ENCODE measurements at regions not wholly inside any gene's neighbourhood (a gene's known extent, or its start where the extent isn't known, plus 50 kb on each side); places are given as distances from the start of the nearest gene placed in this dataset.

DNA sequence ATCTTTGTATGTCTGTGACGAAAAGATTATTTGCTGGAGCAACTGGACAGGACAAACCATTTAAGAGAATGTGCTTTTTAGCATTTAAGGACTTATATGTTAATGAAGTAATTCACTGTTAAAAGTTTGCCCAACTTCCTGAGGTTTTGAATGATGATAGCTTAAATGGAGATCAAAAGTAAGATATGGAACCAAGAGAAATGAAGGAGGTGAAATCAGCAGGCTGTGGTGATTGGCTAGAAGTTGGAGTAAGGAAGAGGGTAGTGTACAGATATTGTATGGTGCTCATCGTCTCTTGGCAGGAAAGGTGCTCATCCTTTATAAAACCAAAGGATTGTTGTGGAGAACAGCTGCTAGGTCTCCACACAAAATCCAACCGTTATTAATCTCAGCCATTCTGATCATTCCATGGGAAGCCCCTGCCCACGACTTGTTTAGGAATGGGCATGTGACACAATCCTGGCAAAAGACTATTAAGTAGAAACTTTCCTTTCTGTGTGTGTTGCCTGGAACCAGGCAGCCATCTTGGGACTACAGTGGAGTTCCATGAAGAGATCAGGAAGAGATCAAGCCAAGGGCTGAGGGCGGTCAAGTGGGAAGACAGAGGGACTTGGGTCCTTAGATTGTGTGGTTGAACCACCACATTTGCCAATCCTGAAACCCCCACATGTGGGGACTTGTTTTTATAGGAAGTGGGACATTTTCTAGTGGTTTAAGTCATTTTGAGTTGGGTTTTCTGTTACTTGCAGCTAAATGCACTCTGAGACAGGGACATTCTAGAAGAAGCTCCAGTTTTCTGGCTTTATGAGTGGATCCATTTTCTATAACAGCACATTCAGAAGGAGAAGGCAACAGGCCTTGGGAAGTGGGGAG, 56.8 kb upstream of the CHST11 start:
- peaks cover 0 to 13% (median 8%) of the 10 kb centered on the region in 5 donors for H3K36me3 Mint-ChIP-seq
- DNase-seq (no peak), ATAC-seq (peak; percentile 36)
- ChIA-PET CTCF (no interaction called here), POLR2A (no interaction called here)
- H3K27ac Mint-ChIP-seq = peak overlapping the region in 1 of 9 donors; percentile 66
- Histone ChIP-seq H3K27me3 (ENCODE audit: control insufficient read depth in 2 of 2, insufficient read depth in 2 of 2, low read length in 2 of 2) (no peaks in the 10 kb centered on the region), H3K4me3 (ENCODE audit: low read length) (no peak overlapping the region), H3K27ac (ENCODE audit: low read depth, low read length) (no peak overlapping the region), H3K36me3 (ENCODE audit: control insufficient read depth in 2 of 3, insufficient read depth in 3 of 3, low read length in 3 of 3) (no peaks in the 10 kb centered on the region), H3K4me1 (ENCODE audit: control insufficient read depth in 2 of 2, insufficient read depth in 2 of 2, low read length in 2 of 2) (no peaks in the 10 kb centered on the region), H3K9me3 (ENCODE audit: control insufficient read depth in 2 of 3, low read length in 3 of 3) (no peaks in the 10 kb centered on the region)
- peaks cover 0 to 20% (median 5%) of the 10 kb centered on the region in 11 donors for H3K9me3 Mint-ChIP-seq
- H3K4me3 Mint-ChIP-seq = no peak overlapping the region
- H3K27me3 Mint-ChIP-seq = no peaks in the 10 kb centered on the region
- peaks cover 0 to 10% (median 0%) of the 10 kb centered on the region in 7 donors for H3K4me1 Mint-ChIP-seq
- intact Hi-C loops (cut with micrococcal nuclease) = no loop called here

DNA sequence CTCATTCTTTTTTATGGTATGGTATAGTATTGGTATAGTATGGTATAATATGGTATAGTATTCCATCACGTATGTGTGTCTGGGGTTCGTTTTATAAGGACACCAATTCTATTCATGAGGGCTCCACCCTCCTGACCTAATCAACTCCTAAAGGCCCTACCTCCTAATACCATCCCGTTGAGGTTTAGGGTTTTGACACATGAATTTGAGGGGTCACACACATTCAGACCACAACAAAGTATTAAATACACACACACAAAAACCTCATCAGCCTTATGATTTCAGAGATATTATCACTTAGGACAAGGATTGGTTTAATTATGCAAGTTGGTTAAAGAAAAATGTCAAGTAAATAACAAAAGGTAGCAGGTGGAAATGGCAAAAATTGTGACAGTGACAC, 54.1 kb upstream of the CHST11 start:
- Histone ChIP-seq H3K36me3 (ENCODE audit: control insufficient read depth in 2 of 3, insufficient read depth in 3 of 3, low read length in 3 of 3) (no peaks in the 10 kb centered on the region), H3K4me3 (ENCODE audit: low read length) (no peak overlapping the region), H3K4me1 (ENCODE audit: control insufficient read depth in 2 of 2, insufficient read depth in 2 of 2, low read length in 2 of 2) (no peaks in the 10 kb centered on the region), H3K27me3 (ENCODE audit: control insufficient read depth in 2 of 2, insufficient read depth in 2 of 2, low read length in 2 of 2) (no peaks in the 10 kb centered on the region), H3K9me3 (ENCODE audit: control insufficient read depth in 2 of 3, low read length in 3 of 3) (no peaks in the 10 kb centered on the region), H3K27ac (ENCODE audit: low read depth, low read length) (no peak overlapping the region)
- peaks cover 0 to 6% (median 5%) of the 10 kb centered on the region in 5 donors for H3K36me3 Mint-ChIP-seq
- intact Hi-C loops (cut with micrococcal nuclease) = no loop called here
- no peaks in the 10 kb centered on the region for H3K27me3 Mint-ChIP-seq
- POLR2A ChIA-PET = no interaction called here
- H3K4me1 Mint-ChIP-seq = peaks cover 0 to 10% (median 0%) of the 10 kb centered on the region in 7 donors
- H3K9me3 Mint-ChIP-seq = peaks cover 0 to 12% (median 4%) of the 10 kb centered on the region in 11 donors
- no peak overlapping the region for H3K4me3 Mint-ChIP-seq
- DNase-seq (no peak), ATAC-seq (no peak)
- CTCF ChIA-PET = no interaction called here
- peak overlapping the region in 2 of 9 donors; percentile 17 to 28 for H3K27ac Mint-ChIP-seq

DNA sequence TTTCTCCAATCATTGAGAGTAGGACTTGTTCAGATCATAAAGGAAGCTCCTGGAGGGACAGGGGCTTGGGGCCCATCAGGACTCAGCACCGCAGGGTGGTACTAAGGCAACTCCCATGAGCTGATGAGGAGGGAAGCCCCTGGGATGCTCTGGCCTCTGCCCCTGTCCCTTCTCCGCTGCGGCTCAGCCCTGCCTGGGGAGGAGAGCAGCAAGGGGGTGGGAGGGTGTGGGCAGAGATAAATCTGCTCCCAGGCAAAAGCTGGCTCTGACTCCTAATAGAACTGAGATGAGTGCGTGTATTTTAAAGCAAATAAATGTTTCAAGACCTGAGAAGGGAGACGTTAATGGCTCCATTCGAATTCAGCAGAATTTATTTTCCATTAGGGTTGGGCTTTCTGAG, 52.0 kb upstream of the CHST11 start:
- no peaks in the 10 kb centered on the region for H3K36me3 ChIP-seq (ENCODE audit: control insufficient read depth in 2 of 3, insufficient read depth in 3 of 3, low read length in 3 of 3)
- intact Hi-C loops (cut with micrococcal nuclease) = no loop called here
- H3K27me3 ChIP-seq (ENCODE audit: control insufficient read depth in 2 of 2, insufficient read depth in 2 of 2, low read length in 2 of 2) = no peaks in the 10 kb centered on the region
- Mint-ChIP-seq H3K36me3 (peaks cover 0 to 6% (median 2%) of the 10 kb centered on the region in 5 donors), H3K27me3 (peaks cover 0 to 3% (median 0%) of the 10 kb centered on the region in 5 donors), H3K27ac (no peak overlapping the region), H3K4me3 (no peak overlapping the region), H3K9me3 (peaks cover 0 to 12% (median 2%) of the 10 kb centered on the region in 11 donors), H3K4me1 (peaks cover 0 to 8% (median 0%) of the 10 kb centered on the region in 7 donors)
- no peak overlapping the region for H3K27ac ChIP-seq (ENCODE audit: low read depth, low read length)
- no peak overlapping the region for H3K4me3 ChIP-seq (ENCODE audit: low read length)
- no peaks in the 10 kb centered on the region for H3K4me1 ChIP-seq (ENCODE audit: control insufficient read depth in 2 of 2, insufficient read depth in 2 of 2, low read length in 2 of 2)
- ChIA-PET CTCF (no interaction called here), POLR2A (no interaction called here)
- no peaks in the 10 kb centered on the region for H3K9me3 ChIP-seq (ENCODE audit: control insufficient read depth in 2 of 3, low read length in 3 of 3)
- ATAC-seq (no peak), DNase-seq (no peak)

DNA sequence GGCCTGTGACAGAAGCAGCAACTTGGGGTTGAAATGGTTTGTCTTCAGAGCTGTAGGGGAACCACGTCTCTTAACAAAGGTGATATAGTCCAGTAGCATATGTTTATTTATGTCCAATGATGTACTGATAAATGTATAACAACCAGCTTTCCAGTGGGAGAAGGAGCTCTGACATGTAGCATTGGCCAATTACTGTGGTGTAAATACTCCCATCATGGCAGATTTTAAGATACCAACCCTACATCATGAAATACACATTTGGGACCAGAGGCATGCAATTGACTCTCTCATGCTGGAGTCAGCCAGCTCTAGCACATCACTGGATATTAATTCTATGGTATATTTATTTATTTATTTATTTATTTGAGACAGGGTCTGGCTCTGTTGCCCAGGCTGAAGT, 50.6 kb upstream of the CHST11 start:
- Mint-ChIP-seq H3K9me3 (peaks cover 0 to 5% (median 0%) of the 10 kb centered on the region in 11 donors), H3K27me3 (peaks cover 0 to 3% (median 0%) of the 10 kb centered on the region in 5 donors), H3K4me3 (no peak overlapping the region), H3K4me1 (peaks cover 0 to 4% (median 0%) of the 10 kb centered on the region in 7 donors), H3K27ac (no peak overlapping the region), H3K36me3 (peaks cover 0 to 2% (median 0%) of the 10 kb centered on the region in 5 donors)
- Histone ChIP-seq H3K9me3 (ENCODE audit: control insufficient read depth in 2 of 3, low read length in 3 of 3) (no peaks in the 10 kb centered on the region), H3K27me3 (ENCODE audit: control insufficient read depth in 2 of 2, insufficient read depth in 2 of 2, low read length in 2 of 2) (no peaks in the 10 kb centered on the region), H3K36me3 (ENCODE audit: control insufficient read depth in 2 of 3, insufficient read depth in 3 of 3, low read length in 3 of 3) (no peaks in the 10 kb centered on the region), H3K4me1 (ENCODE audit: control insufficient read depth in 2 of 2, insufficient read depth in 2 of 2, low read length in 2 of 2) (no peaks in the 10 kb centered on the region), H3K27ac (ENCODE audit: low read depth, low read length) (no peak overlapping the region), H3K4me3 (ENCODE audit: low read length) (no peak overlapping the region)
- ATAC-seq (no peak), DNase-seq (no peak)
- intact Hi-C loops (cut with micrococcal nuclease) = no loop called here
- CTCF ChIA-PET = no interaction called here
- POLR2A ChIA-PET = no interaction called here

Data from naive thymus-derived CD4-positive, alpha-beta T cell (primary cell).